ENCODE measurements at regions not wholly inside any gene's neighbourhood (a gene's known extent, or its start where the extent isn't known, plus 50 kb on each side); places are given as distances from the start of the nearest gene placed in this dataset.

DNA sequence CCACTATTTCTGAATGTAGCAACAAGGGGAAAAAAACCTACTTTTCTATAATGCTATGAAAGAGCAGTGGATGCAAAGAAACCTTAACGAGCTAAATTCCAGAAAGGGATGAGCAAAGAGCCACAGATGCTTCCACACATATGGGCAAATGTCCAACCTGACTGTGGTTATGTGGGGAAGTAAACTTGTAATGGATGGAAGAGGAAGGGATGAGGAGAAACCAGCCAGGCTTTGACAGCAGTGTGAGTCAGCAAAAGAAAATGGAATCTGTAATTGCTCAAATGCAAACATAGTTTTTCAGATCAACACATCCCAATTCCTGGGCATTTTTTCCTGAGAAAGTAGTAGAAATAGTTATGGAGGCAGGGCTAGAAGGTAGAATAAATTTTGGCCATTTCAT lies 204.8 kb upstream of the CPHXL start:
- TF ChIP-seq, protein P1, sequence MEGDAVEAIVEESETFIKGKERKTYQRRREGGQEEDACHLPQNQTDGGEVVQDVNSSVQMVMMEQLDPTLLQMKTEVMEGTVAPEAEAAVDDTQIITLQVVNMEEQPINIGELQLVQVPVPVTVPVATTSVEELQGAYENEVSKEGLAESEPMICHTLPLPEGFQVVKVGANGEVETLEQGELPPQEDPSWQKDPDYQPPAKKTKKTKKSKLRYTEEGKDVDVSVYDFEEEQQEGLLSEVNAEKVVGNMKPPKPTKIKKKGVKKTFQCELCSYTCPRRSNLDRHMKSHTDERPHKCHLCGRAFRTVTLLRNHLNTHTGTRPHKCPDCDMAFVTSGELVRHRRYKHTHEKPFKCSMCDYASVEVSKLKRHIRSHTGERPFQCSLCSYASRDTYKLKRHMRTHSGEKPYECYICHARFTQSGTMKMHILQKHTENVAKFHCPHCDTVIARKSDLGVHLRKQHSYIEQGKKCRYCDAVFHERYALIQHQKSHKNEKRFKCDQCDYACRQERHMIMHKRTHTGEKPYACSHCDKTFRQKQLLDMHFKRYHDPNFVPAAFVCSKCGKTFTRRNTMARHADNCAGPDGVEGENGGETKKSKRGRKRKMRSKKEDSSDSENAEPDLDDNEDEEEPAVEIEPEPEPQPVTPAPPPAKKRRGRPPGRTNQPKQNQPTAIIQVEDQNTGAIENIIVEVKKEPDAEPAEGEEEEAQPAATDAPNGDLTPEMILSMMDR (IDR thresholded peaks at IDR 0.05; ENCODE audit: extremely low read depth in 1 of 2, insufficient read depth in 1 of 2, low read depth in 1 of 2, low read length in 2 of 2) = no peak
- no peak for TF ChIP-seq POLR2A (IDR thresholded peaks at IDR 0.05; ENCODE audit: low read depth, low read length)
- no peak for TF ChIP-seq EZH2 (IDR thresholded peaks at IDR 0.05; ENCODE audit: borderline replicate concordance, low read depth, low read length, severe bottlenecking)
- TF ChIP-seq POLR2AphosphoS5 (IDR thresholded peaks at IDR 0.05; ENCODE audit: insufficient read depth, low read depth, low read length) = no peak

Data from endothelial cell of umbilical vein (primary cell).